ENCODE measurements at regions not wholly inside any gene's neighbourhood (a gene's known extent, or its start where the extent isn't known, plus 50 kb on each side); places are given as distances from the start of the nearest gene placed in this dataset.
A peak's percentile ranks its signal among the peaks of the same experiment; 100 is the strongest.

GRCh38 chr1:87501738-87502137 is 173.1 kb downstream of the LMO4 start:
- intact Hi-C loops (cut with micrococcal nuclease), result no loop called here
- no peak for DNase-seq
- ATAC-seq, result no peak

GRCh38 chr1:87505391-87505983 is 176.8 kb downstream of the LMO4 start:
- DNase-seq (no peak), ATAC-seq (no peak)
- intact Hi-C loops (cut with micrococcal nuclease), result no loop called here

GRCh38 chr1:87506147-87506546 is 177.5 kb downstream of the LMO4 start:
- DNase-seq (no peak), ATAC-seq (no peak)
- intact Hi-C loops (cut with micrococcal nuclease), result no loop called here

GRCh38 chr1:87508247-87508787 is 179.6 kb downstream of the LMO4 start:
- DNase-seq (no peak), ATAC-seq (no peak)
- intact Hi-C loops (cut with micrococcal nuclease), result no loop called here

GRCh38 chr1:87510540-87510939 is 181.9 kb downstream of the LMO4 start:
- ATAC-seq (no peak), DNase-seq (no peak)
- intact Hi-C loops (cut with micrococcal nuclease), result no loop called here

GRCh38 chr1:87511449-87511848 is 182.8 kb downstream of the LMO4 start:
- intact Hi-C loops (cut with micrococcal nuclease), result no loop called here

GRCh38 chr1:87512431-87512830 is 183.8 kb downstream of the LMO4 start:
- ATAC-seq, result no peak
- intact Hi-C loops (cut with micrococcal nuclease), result no loop called here
- no peak for DNase-seq

More at GRCh38 chr1:87511449-87511848, 182.8 kb downstream of the LMO4 start:
- no peak for ATAC-seq
- DNase-seq, result no peak

GRCh38 chr1:87513255-87513654 is 184.6 kb downstream of the LMO4 start:
- intact Hi-C loops (cut with micrococcal nuclease), result no loop called here
- ATAC-seq, result no peak
- DNase-seq, result no peak

- ATAC-seq, result no peak
- intact Hi-C loops (cut with micrococcal nuclease), result no loop called here
- DNase-seq, result no peak
These were observed 185.4 kb downstream of the LMO4 start for GRCh38 chr1:87513966-87514660.

GRCh38 chr1:87515781-87516180 is 187.1 kb downstream of the LMO4 start:
- intact Hi-C loops (cut with micrococcal nuclease), result no loop called here
- DNase-seq, result no peak
- ATAC-seq, result no peak

- ATAC-seq (no peak), DNase-seq (no peak)
- intact Hi-C loops (cut with micrococcal nuclease), result no loop called here
These were observed 190.1 kb downstream of the LMO4 start for GRCh38 chr1:87518794-87519193.

- intact Hi-C loops (cut with micrococcal nuclease), result no loop called here
- no peak for ATAC-seq
These were observed 192.8 kb downstream of the LMO4 start for GRCh38 chr1:87521452-87521851.

GRCh38 chr1:87523466-87523865 is 194.8 kb downstream of the LMO4 start:
- intact Hi-C loops (cut with micrococcal nuclease), result no loop called here
- DNase-seq (no peak), ATAC-seq (peak; percentile 31)

More at GRCh38 chr1:87521452-87521851, 192.8 kb downstream of the LMO4 start:
- DNase-seq, result no peak

- ATAC-seq (peak; percentile 83), DNase-seq (peak; percentile 31)
- intact Hi-C loops (cut with micrococcal nuclease), result no loop called here
These were observed 195.5 kb downstream of the LMO4 start for GRCh38 chr1:87524021-87524754.

- intact Hi-C loops (cut with micrococcal nuclease), result no loop called here
- ATAC-seq (no peak), DNase-seq (no peak)
These were observed 200.3 kb downstream of the LMO4 start for GRCh38 chr1:87528754-87529517.

GRCh38 chr1:87530042-87530807 is 201.5 kb downstream of the LMO4 start:
- DNase-seq (no peak), ATAC-seq (no peak)
- intact Hi-C loops (cut with micrococcal nuclease), result no loop called here

- no peak for DNase-seq
- no peak for ATAC-seq
- intact Hi-C loops (cut with micrococcal nuclease), result no loop called here
These were observed 206.9 kb downstream of the LMO4 start for GRCh38 chr1:87535551-87535950.

- intact Hi-C loops (cut with micrococcal nuclease), result no loop called here
- ATAC-seq (no peak), DNase-seq (no peak)
These were observed 210.5 kb downstream of the LMO4 start for GRCh38 chr1:87539147-87539546.

- intact Hi-C loops (cut with micrococcal nuclease), result no loop called here
- ATAC-seq, result no peak
- DNase-seq, result no peak
These were observed 214.0 kb downstream of the LMO4 start for GRCh38 chr1:87542697-87543096.

All from left ventricle myocardium superior (tissue), 1 donor.